Ishikawa (cell line): ENCODE measurements at regions not wholly inside any gene's neighbourhood (a gene's known extent, or its start where the extent isn't known, plus 50 kb on each side); places are given as distances from the start of the nearest gene placed in this dataset.

ENCODE experiments used
- CEBPB ChIP-seq: IDR thresholded peaks from 2 replicates; pipeline ENCODE4 v1.6.1; 2012
- CREB1 ChIP-seq: IDR thresholded peaks from 2 replicates; pipeline ENCODE4 v1.6.1; 2012; ENCODE audit warnings: low read depth
- EGR1 ChIP-seq: IDR thresholded peaks from 2 replicates; pipeline ENCODE4 v1.6.1; 2012
- EP300 ChIP-seq: IDR thresholded peaks from 2 replicates; pipeline ENCODE4 v1.6.1; 2012; ENCODE audit warnings: borderline replicate concordance
- FOXM1 ChIP-seq: IDR thresholded peaks from 2 replicates; pipeline ENCODE4 v1.6.1; 2012; ENCODE audit warnings: low read depth, borderline replicate concordance
- RAD21 ChIP-seq: IDR thresholded peaks from 2 replicates; pipeline ENCODE4 v1.6.1; 2012; ENCODE audit warnings: low read depth
- TAF1 ChIP-seq: IDR thresholded peaks from 2 replicates; pipeline ENCODE4 v1.6.1; 2012; ENCODE audit warnings: low read depth, mild to moderate bottlenecking
- TEAD4 ChIP-seq: IDR thresholded peaks from 2 replicates; pipeline ENCODE4 v1.6.1; 2012
- YY1 ChIP-seq: IDR thresholded peaks from 2 replicates; pipeline ENCODE4 v1.6.1; 2012; ENCODE audit warnings: low read depth
- ZBTB7A ChIP-seq: IDR thresholded peaks from 2 replicates; pipeline ENCODE4 v1.6.1; 2012; ENCODE audit warnings: low read depth
- TF ChIP-seq, protein P1 (sequence below): IDR thresholded peaks from 2 replicates; pipeline ENCODE4 v1.6.1; 2012; ENCODE audit warnings: low read depth, mild to moderate bottlenecking
- TF ChIP-seq, protein P2 (sequence below): IDR thresholded peaks from 2 replicates; pipeline ENCODE4 v1.6.1; 2012

DNA sequence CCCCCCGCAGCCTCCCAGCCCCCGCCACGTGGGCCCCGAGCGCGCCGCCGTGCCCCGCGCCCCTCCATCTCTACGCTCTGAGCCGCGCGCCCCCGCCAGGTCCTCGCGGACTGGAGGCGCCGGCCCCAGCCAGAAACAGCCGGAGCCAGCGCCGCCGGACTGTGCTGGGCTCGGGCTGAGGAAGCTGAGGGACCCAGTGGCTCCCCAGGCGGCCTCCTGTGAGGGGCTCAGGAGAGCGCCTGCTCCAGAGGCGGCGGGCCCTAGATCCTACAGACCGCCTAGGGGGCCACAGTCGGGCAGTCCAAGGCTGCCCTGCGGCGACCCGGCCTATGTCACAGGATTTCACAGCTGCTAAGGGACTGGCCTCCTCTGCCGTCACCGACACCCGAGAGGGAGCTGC is 82.1 kb downstream of the NENF start:
- TF ChIP-seq RAD21 (no peak), FOXM1 (no peak), TEAD4 (no peak), TAF1 (no peak), EP300 (no peak), CEBPB (no peak), YY1 (no peak), CREB1 (no peak), EGR1 (no peak), ZBTB7A (no peak)
- TF ChIP-seq, protein P1, sequence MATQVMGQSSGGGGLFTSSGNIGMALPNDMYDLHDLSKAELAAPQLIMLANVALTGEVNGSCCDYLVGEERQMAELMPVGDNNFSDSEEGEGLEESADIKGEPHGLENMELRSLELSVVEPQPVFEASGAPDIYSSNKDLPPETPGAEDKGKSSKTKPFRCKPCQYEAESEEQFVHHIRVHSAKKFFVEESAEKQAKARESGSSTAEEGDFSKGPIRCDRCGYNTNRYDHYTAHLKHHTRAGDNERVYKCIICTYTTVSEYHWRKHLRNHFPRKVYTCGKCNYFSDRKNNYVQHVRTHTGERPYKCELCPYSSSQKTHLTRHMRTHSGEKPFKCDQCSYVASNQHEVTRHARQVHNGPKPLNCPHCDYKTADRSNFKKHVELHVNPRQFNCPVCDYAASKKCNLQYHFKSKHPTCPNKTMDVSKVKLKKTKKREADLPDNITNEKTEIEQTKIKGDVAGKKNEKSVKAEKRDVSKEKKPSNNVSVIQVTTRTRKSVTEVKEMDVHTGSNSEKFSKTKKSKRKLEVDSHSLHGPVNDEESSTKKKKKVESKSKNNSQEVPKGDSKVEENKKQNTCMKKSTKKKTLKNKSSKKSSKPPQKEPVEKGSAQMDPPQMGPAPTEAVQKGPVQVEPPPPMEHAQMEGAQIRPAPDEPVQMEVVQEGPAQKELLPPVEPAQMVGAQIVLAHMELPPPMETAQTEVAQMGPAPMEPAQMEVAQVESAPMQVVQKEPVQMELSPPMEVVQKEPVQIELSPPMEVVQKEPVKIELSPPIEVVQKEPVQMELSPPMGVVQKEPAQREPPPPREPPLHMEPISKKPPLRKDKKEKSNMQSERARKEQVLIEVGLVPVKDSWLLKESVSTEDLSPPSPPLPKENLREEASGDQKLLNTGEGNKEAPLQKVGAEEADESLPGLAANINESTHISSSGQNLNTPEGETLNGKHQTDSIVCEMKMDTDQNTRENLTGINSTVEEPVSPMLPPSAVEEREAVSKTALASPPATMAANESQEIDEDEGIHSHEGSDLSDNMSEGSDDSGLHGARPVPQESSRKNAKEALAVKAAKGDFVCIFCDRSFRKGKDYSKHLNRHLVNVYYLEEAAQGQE: no peak
- TF ChIP-seq, protein P2, sequence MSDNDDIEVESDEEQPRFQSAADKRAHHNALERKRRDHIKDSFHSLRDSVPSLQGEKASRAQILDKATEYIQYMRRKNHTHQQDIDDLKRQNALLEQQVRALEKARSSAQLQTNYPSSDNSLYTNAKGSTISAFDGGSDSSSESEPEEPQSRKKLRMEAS: no peak
